ENCODE measurements at regions not wholly inside any gene's neighbourhood (a gene's known extent, or its start where the extent isn't known, plus 50 kb on each side); places are given as distances from the start of the nearest gene placed in this dataset.
A peak's percentile ranks its signal among the peaks of the same experiment; 100 is the strongest.

- no peak for FAIRE-seq
Measured at GRCh38 chr19:46911456-46911855, 50.7 kb downstream of the ARHGAP35 start.

DNA sequence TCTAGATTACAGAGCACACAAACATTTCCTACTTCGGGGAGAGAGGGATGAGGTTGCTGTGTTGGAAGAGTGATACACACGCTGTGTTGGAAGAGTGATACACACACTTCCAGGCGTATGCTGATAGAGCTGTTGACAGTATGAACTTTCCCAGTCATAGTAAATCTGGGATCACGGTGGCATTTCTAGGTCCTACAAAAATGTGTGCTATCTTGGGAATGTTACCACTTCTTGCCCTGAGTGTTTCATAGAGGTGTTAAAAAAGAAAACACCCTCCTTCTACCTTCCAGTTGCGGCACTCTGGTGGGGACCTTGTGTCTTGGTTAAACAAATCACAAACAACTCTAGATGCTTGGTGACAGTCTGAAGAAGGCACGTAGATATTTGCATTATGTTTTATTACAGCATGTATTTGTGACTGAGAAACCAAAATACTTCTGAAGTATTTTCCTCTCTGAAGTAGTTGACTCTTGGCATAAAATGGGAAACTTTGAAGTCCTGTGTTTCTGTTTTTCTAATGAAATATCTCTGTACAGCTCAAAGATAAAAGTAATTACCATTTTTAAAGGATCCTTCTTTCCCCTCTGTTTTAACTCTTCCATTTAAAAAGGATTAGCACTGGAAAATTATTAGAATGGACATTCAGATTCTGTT lies 52.5 kb downstream of the ARHGAP35 start:
- peak; percentile 78 for FAIRE-seq

DNA sequence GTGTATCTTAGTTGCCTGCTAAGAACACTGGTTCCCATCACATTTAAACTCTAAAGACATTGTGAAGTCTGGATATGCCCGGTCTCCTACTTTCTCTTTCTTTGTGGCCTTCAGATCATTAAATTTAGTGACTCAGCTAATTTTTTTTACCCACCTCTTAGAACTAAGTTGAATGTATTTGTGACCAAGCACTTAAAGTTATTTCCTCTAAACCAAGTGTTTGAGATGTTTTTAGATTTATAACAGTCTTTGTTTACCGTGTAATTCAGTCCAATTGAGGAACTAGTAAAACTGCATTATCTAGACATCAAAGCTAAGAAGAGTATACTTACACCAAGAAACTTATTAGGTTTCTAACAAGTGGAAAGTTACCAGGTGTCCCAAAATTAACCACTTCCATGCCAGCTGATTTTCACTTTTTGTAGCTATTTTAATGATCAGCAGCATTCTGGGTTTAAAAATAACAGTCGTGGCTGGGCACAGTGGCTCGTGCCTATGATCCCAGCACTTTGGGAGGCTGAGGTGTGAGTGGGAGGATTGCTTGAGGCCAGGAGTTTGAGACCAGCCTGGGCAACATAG lies 53.1 kb downstream of the ARHGAP35 start:
- peak; percentile 86 for FAIRE-seq

DNA sequence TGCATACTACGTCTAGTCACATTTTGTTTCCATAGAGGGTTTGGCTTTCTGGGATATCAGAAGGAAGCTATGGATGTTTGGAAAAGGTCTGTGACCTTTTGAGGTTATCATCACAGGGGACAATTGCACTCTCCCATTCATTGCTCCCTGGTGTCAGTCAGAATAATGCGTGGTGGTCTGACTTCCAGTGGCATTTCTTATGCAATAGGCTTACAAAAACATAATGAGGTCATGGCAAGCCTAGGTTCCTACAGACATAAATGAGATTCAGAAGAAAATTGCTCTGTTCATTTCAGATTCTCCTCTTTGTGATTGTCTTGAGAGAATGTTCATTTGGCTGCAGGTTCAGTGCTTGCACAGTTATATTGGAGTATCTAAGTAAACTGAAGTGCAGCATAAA lies 54.6 kb downstream of the ARHGAP35 start:
- FAIRE-seq: no peak

DNA sequence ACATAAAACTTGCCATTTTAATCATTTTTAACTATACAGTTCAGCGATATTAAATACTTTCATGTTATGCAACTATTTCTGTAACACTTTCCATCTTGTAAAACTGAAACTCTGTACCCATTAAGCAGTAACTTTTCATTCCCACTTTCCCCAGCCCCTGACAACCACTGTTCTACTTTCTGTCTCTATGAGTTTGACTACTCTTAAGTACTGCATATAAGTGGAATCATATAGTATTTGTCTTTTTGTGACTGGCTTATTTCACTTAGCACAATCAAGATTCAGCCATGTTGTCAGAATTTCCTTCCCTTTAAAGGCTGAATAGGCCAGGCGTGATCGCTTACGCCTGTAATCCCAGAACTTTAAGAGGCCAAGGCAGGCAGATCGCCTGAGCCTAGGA lies 56.2 kb downstream of the ARHGAP35 start:
- no peak for FAIRE-seq

DNA sequence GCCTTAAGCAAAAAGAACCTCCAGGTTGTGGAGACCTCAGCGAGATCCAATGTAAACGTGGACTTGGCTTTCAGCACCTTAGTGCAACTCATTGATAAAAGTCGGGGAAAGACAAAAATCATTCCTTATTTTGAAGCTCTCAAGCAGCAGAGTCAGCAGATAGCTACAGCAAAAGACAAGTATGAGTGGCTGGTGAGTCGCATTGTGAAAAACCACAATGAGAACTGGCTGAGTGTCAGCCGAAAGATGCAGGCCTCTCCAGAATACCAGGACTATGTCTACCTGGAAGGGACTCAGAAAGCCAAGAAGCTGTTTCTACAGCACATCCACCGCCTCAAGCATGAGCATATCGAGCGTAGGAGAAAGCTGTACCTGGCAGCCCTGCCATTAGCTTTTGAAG lies 58.5 kb downstream of the ARHGAP35 start:
- FAIRE-seq: no peak

- FAIRE-seq: no peak
Measured at GRCh38 chr19:46920362-46920761, 59.6 kb downstream of the ARHGAP35 start.

- no peak for FAIRE-seq
Measured at GRCh38 chr19:46921071-46921470, 60.3 kb downstream of the ARHGAP35 start.

DNA sequence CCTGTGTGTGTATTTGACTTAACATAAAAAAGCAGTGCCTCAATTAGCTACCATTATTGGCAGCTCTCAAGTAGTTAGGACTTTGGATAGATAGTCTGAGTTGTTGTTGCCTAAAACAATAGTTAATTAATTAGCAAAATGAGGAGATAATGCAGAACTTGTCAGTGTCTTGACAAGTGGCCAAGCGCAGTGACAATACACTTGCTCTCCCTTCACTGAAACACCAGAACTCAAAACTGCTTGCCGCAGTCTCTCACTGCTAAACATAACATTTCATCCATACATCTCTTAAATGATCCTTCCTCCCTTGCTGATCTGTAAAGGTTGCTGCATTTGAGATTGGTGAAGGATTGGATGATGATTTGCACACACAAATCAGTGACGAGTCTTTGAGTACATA lies 61.7 kb downstream of the ARHGAP35 start:
- no peak for FAIRE-seq

DNA sequence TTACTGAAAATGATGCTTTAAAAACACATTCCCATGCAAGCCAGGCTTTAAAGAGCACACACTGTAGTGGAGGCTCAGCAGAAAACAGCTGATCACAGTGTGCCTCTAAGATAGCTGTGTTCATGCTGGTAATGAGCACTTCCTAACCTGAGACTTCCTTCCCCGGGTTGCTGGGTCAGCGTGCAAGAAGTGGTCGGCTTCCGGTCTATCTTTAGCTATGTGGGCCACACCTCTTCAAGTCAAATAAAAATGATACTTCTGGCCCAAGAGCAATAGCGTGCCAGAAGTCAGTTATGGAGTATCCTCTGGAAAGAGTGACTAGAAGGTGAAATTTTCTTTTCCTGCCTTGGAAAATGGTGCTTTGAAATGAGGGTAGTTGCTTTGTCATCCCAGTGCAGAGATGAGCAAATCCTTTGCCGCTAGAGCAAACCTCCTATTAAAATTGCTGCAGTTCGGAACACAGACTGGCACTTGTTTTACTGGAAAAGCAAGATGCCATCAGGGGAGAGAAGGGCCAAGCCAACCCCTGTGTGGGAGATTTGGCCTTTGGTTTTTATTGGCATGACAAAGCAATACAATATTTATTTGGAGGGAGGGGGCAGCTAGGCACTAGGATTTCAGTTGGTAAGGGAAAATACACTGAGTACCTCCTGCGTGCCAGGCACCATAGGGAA lies 64.2 kb downstream of the ARHGAP35 start:
- FAIRE-seq: no peak

DNA sequence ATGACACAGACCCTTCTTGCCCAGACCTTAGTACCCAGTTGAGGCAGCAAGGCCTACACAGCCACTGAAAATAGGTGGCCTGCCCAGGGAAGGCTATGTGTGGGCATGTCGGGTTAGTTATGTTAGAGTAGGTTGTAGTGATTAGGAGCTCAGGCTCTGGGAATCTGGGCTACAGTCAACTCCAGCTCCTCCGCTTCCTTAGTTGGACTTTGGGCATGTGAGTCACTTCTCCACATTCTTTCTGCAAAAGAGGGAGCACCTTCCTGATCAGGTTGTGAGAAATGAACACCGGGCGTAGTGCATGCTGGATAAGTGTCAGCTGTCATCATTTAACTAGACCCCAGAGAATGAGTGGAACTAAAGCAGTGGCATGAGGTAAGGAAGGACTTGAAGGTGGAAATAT lies 64.8 kb downstream of the ARHGAP35 start:
- no peak for FAIRE-seq

- no peak for FAIRE-seq
Measured at GRCh38 chr19:46926170-46927071, 65.6 kb downstream of the ARHGAP35 start.

DNA sequence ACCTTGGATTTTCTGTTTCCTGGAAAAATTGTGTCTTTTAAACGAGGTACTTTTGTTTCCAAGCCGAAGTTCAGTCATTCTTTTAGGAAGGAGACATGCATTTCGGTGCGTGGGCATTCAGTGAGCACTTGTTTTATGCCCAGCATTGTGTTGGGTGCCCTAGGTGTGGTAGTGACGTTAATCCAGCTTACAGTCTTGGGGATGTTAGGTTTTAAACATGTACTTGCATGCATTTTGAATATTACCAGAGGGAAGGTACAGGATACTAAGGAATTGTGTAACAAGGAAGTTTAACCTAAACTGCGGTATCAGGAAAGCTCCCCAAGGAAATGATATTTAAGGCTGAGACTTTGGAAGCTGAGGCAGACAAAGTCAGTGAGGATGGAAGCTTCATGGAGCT lies 66.3 kb downstream of the ARHGAP35 start:
- FAIRE-seq: no peak

DNA sequence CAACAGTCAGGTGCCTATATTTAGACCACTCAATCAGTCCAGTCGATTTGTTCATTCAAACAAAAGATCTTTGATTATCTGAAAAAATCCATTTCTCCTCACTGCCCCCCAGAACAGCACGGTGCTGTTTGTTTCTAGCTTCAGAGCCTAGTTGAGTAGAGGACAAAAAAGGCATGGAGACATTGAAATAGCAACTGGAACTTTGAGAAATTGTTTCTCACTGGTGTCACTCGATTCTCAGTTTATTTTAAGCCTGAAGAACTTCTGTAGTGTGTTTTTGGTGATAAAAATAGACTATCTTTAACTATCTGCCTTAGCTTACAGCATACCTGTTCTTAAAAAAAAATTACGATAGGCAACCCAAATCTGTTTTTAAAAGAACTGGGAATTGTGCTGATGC lies 67.1 kb downstream of the ARHGAP35 start:
- FAIRE-seq: no peak

DNA sequence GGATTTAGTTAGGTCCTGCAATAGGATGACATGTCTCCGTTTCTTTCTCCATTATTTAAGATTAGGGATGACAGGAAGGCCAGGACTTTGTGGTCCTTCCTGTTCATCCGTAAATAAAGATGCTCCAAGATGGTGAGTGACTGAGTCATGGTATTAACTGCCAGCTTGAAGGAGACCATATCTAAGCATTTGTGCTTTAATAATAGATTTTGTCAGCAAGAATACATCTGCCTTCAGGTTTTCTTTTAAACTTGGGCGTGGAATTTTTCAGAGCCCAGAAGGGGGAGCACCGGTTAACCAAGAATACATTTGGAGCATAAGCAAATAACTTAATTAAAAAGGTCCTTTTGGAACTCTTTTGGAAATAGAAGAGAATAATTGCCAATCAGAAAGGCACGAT lies 68.2 kb downstream of the ARHGAP35 start:
- no peak for FAIRE-seq

- no peak for FAIRE-seq
Measured at GRCh38 chr19:46931202-46931601, 70.4 kb downstream of the ARHGAP35 start.

GRCh38 chr19:46932346-46932745 lies 71.5 kb downstream of the ARHGAP35 start:
- FAIRE-seq: no peak

GRCh38 chr19:46935066-46935663 lies 74.4 kb downstream of the ARHGAP35 start:
- FAIRE-seq: no peak

GRCh38 chr19:46943150-46943946 lies 76.3 kb upstream of the NPAS1 start:
- FAIRE-seq: no peak

- no peak for FAIRE-seq
Measured at GRCh38 chr19:46944123-46944748, 75.4 kb upstream of the NPAS1 start.

DNA sequence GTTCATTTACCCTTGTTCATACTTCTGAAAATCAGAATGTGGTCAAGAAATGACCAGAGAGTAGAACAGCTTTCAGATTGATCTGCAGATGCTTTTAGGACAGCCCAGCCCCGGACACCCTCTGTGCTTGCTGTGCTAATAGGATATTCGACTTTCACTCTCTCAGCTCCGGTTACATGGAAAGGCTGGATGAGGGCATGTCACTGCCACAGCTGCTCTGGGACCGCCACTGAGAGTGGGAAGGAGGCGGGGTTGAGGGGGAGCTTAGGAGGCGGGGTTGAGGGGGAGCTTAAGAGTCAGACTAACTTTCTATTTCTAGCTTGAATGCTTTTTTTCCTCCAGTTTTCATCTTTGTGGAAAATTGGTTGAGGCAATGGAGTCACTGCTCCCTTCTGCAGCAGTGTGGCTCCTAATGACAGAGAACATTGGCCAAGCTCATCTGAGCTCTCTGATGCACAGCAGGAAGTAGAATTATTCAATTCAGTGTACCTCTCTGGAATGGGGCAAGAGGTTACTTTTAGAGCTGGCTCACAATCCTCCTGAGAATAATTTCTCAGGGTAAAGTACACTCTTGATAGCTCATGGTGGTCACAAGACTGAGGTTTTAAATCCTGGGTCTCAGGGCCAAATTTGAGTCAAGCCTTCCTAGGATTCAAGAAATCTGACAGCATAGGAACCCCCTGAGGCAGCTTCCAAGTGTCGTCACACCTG lies 74.6 kb upstream of the NPAS1 start:
- FAIRE-seq: no peak

Data from G401.6 (cell line).